Aorta (tissue), 5 donors: ENCODE measurements at regions not wholly inside any gene's neighbourhood (a gene's known extent, or its start where the extent isn't known, plus 50 kb on each side); places are given as distances from the start of the nearest gene placed in this dataset.
A peak's percentile ranks its signal among the peaks of the same experiment; 100 is the strongest.
"Not testable (repeated sequence)": the region's sequence is repeated elsewhere in the genome, so short reads cannot be mapped to it uniquely, and the experiment has no call there.

Experiments
- ATAC-seq: fragments of 200-7000 bp; cut with Tn5 transposase; one replicate; pipeline ENCODE4 v1.9.1; 2022; ENCODE audit warnings: moderate library complexity; ENCODE audit not compliant: low FRiP score
- DNase-seq, 2 donors: peaks; one replicate each; pipeline ENCODE4 v3.0.0-alpha.2; 2020
- H3K27ac ChIP-seq, 2 donors: one replicate each; pipeline ENCODE4 v1.5.1; 2013; ENCODE audit warnings: low read length in 2 of 2, mild to moderate bottlenecking in 2 of 2, moderate library complexity in 2 of 2, control low read depth in 1 of 2, inconsistent platforms in 1 of 2, low read depth in 1 of 2
- H3K27me3 ChIP-seq, 2 donors: one replicate each; pipeline ENCODE4 v1.6.1; 2013; ENCODE audit warnings: control low read depth in 1 of 2, low read length in 1 of 2, mild to moderate bottlenecking in 1 of 2, moderate library complexity in 1 of 2; ENCODE audit not compliant: insufficient read depth in 2 of 2, control insufficient read depth in 1 of 2
- H3K36me3 ChIP-seq, 2 donors: one replicate each; pipeline ENCODE4 v1.6.1; 2013; ENCODE audit warnings: control low read depth in 1 of 2, low read length in 1 of 2, mild to moderate bottlenecking in 1 of 2; ENCODE audit not compliant: insufficient read depth in 2 of 2, control insufficient read depth in 1 of 2
- H3K4me1 ChIP-seq, 2 donors: one replicate each; pipeline ENCODE4 v1.6.1; 2013; ENCODE audit warnings: low read length in 2 of 2, control low read depth in 1 of 2, mild to moderate bottlenecking in 1 of 2, moderate library complexity in 1 of 2; ENCODE audit not compliant: insufficient read depth in 2 of 2, control insufficient read depth in 1 of 2
- H3K4me3 ChIP-seq, 2 donors: one replicate each; pipeline ENCODE4 v1.5.1; 2013; ENCODE audit warnings: low read length in 2 of 2, control low read depth in 1 of 2, mild to moderate bottlenecking in 1 of 2
- H3K9me3 ChIP-seq: one replicate; pipeline ENCODE4 v1.6.1; 2013; ENCODE audit warnings: mild to moderate bottlenecking, low read length; ENCODE audit not compliant: control insufficient read depth
- WGBS, 2 donors: extraction: QIAGEN DNeasy Blood & Tissue Kit; methylation state at CpG; one replicate each; pipeline ENCODE4 v1.1.7; 2013; 5-methylcytosine and 5-hydroxymethylcytosine counted together
- intact Hi-C, 2 donors: fragments of 100-400 bp; cut with DNase I; formaldehyde crosslinking; loops; one replicate each; pipeline versions ENCODE4 v1.14.2 to v1.15.0; 2022
- donor health status: healthy with polysubstance abuse.
- donor health status: Bipolar disorder and iron deficiency.
- donor health status: DM: no; HTN: no; CAD: no.
- donor health status: DM: no; HTN: no; CAD: no.
- donor health status: DM: yes; HTN: yes; CAD: no.

DNA sequence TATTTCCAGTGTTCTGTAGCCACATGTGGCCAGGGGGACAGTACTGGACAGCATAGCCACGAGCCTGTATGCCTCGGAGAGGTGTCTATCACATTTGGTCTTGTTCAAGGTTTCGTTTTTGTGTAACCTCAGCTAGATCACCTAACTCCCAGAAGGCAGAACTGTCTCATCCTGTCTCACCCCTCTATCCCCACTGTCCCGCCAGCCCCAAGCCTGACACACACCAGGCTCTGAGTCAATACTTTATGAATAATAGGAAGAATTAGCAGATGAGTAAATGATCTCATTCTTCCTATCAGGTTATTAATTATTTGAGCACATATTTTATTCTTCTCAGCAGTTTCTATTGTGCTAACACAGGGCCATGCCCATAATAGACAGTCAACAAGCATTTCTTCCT lies 132.2 kb downstream of the NUFIP1 start:
- no peaks in the 10 kb centered on the region for H3K27me3 ChIP-seq
- no peak overlapping the region for H3K27ac ChIP-seq
- H3K9me3 ChIP-seq: no peaks in the 10 kb centered on the region
- H3K36me3 ChIP-seq: no peaks in the 10 kb centered on the region
- ATAC-seq: no peak
- H3K4me1 ChIP-seq: no peaks in the 10 kb centered on the region
- H3K4me3 ChIP-seq: no peak overlapping the region
- no peak for DNase-seq
- 94 to 96% methylated on average over 4 of the region's 4 CpGs for WGBS, 2 donors
- intact Hi-C loops: no loop called here

DNA sequence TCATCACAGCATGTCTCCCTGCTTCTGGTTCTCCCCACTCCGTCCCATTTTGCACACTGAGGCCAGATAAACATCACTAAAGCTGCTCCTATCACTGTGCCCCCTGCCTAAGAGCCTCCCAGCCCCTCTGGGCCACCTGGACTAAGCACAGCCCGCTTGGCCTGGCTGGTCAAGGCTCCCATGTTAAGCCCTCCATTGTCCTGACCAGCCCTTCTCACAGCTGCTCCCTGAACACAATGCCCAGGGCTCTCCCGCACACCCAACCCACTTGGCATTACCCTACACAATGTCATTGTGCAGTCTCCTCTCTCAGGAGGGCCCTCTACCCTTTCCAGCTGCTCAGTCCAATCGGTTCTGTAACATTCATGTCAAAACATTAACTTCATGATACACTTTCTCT lies 133.4 kb downstream of the NUFIP1 start:
- Histone ChIP-seq H3K27me3 (no peaks in the 10 kb centered on the region), H3K4me3 (no peak overlapping the region), H3K9me3 (no peaks in the 10 kb centered on the region), H3K27ac (no peak overlapping the region), H3K4me1 (no peaks in the 10 kb centered on the region), H3K36me3 (no peaks in the 10 kb centered on the region)
- peak; percentile 22 for ATAC-seq
- DNase-seq: no peak
- intact Hi-C loops: no loop called here
- WGBS, 2 donors: 86 to 90% methylated on average over 4 of the region's 4 CpGs

GRCh38 chr13:44854313-44855060 lies 134.8 kb downstream of the NUFIP1 start:
- Histone ChIP-seq H3K27ac (no peak overlapping the region), H3K4me1 (peaks cover 0 to 4% of the 10 kb centered on the region in 2 donors), H3K9me3 (no peaks in the 10 kb centered on the region), H3K4me3 (no peak overlapping the region), H3K36me3 (no peaks in the 10 kb centered on the region), H3K27me3 (no peaks in the 10 kb centered on the region)
- DNase-seq: no peak
- no peak for ATAC-seq
- intact Hi-C loops: no loop called here
- 72% methylated on average over 8 of the region's 8 CpGs for WGBS, 2 donors

GRCh38 chr13:44853641-44854040 lies 135.6 kb downstream of the NUFIP1 start:
- Histone ChIP-seq H3K36me3 (no peaks in the 10 kb centered on the region), H3K4me1 (peaks cover 0 to 4% of the 10 kb centered on the region in 2 donors), H3K27me3 (no peaks in the 10 kb centered on the region), H3K27ac (no peak overlapping the region), H3K4me3 (no peak overlapping the region), H3K9me3 (no peaks in the 10 kb centered on the region)
- ATAC-seq (no peak), DNase-seq (no peak)
- intact Hi-C loops: no loop called here
- 77 to 81% methylated on average over 3 of the region's 3 CpGs for WGBS, 2 donors

- Histone ChIP-seq H3K4me3 (no peak overlapping the region), H3K4me1 (peaks cover 1 to 4% of the 10 kb centered on the region in 2 donors), H3K27me3 (no peaks in the 10 kb centered on the region), H3K9me3 (no peaks in the 10 kb centered on the region), H3K27ac (no peak overlapping the region), H3K36me3 (no peaks in the 10 kb centered on the region)
- 89 to 96% methylated on average over 11 of the region's 11 CpGs for WGBS, 2 donors
- intact Hi-C loops: loop anchor here in 1 of 2 donors (10.0 kb wide), 1 partner anchor 124 kb away; no protein-coding TSS in a partner anchor
- DNase-seq: no peak
- ATAC-seq: no peak
Measured at GRCh38 chr13:44848920-44849676, 140.2 kb downstream of the NUFIP1 start.

DNA sequence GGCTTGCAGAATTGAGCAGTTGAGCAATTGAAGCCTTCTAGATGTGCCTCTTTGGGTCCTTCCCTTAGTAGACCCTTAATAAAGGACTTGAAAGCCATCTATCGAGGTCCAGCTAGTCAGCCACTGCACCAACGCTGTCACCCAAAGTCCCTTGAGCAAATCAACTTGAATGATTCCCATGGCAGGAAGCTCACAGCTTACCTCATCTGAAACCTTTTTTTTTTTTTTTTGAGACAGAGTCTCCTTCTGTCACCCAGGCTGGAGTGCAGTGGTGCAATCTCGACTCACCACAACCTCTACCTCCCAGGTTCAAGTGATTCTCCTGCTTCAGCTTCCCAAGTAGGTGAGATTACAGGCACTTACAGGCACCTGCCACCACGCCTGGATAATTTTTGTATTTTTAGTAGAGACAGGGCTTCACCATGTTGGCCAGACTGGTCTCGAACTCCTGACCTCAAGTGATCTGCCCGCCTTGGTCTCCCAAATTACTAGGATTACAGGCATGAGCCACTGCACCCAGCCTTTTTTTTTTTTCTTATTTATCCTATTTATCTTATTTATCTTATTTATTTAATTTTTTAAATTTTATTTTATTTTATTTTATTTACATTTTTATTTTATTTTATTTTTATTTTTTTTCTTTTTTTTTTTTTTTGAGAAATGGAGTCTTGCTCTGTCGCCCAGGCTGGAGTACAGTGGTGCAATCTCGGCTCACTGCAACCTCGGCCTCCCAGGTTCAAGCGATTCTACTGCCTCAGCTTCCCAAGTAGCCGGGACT lies 143.8 kb downstream of the NUFIP1 start:
- ATAC-seq, H3K27me3 ChIP-seq, H3K9me3 ChIP-seq, H3K4me1 ChIP-seq, DNase-seq, H3K36me3 ChIP-seq, H3K4me3 ChIP-seq, H3K27ac ChIP-seq: not testable (repeated sequence)
- 94 to 97% methylated on average over 11 of the region's 11 CpGs for WGBS, 2 donors
- intact Hi-C loops: loop anchor here in 1 of 2 donors (10.0 kb wide), 1 partner anchor 121 kb away; no protein-coding TSS in a partner anchor

- DNase-seq (no peak), ATAC-seq (no peak)
- no peaks in the 10 kb centered on the region for H3K36me3 ChIP-seq
- H3K4me1 ChIP-seq: peaks cover 2 to 4% of the 10 kb centered on the region in 2 donors
- H3K4me3 ChIP-seq: no peak overlapping the region
- no peaks in the 10 kb centered on the region for H3K9me3 ChIP-seq
- no peaks in the 10 kb centered on the region for H3K27me3 ChIP-seq
- intact Hi-C loops: loop anchor here in 1 of 2 donors (10.0 kb wide), 1 partner anchor 120 kb away; no protein-coding TSS in a partner anchor
- 96% methylated on average over 8 of the region's 8 CpGs for WGBS, 2 donors
- H3K27ac ChIP-seq: no peak overlapping the region
Measured at GRCh38 chr13:44844786-44845185, 144.5 kb downstream of the NUFIP1 start.

DNA sequence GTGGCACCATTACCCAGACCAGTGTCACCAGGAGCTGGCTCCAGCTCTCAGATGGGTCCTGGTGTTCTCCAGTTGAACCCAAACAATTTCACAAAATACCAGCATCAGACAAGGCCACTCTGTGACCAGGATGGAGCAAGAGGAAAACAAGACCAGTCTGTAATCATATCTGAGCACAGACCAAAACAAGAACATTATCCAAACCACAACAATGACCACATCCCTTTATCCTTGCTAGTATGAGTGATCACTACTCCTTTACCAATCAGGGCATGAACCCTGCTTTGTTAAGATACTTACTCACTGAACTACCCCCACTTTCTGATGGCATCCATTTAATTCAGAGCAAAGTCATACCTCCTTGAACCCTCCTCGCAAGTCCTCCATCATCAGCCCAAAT lies 145.9 kb downstream of the NUFIP1 start:
- DNase-seq: no peak
- Histone ChIP-seq H3K27ac (peak overlapping the region in 1 of 2 donors; percentile 89), H3K36me3 (no peaks in the 10 kb centered on the region), H3K4me1 (peaks cover 0 to 4% of the 10 kb centered on the region in 2 donors), H3K9me3 (no peaks in the 10 kb centered on the region), H3K4me3 (no peak overlapping the region), H3K27me3 (no peaks in the 10 kb centered on the region)
- intact Hi-C loops: loop anchor here in 1 of 2 donors (10.0 kb wide), 1 partner anchor 119 kb away; no protein-coding TSS in a partner anchor
- 100% methylated on average over 1 of the region's 1 CpG for WGBS, 2 donors
- ATAC-seq: no peak
